ACHN (cell line): ENCODE measurements at regions not wholly inside any gene's neighbourhood (a gene's known extent, or its start where the extent isn't known, plus 50 kb on each side); places are given as distances from the start of the nearest gene placed in this dataset.
"Not testable (repeated sequence)": the region's sequence is repeated elsewhere in the genome, so short reads cannot be mapped to it uniquely, and the experiment has no call there.

ENCODE experiments used
- DNase-seq: peaks from one replicate; pipeline ENCODE4 v3.0.0-alpha.2; 2015
- in situ Hi-C: cut with HindIII; loops from 2 replicates; pipeline ENCODE4 v1.10.0; 2017; ENCODE audit warnings: low sequenced_read_pairs, low pct_ligation_motif_present, low pct_unique_long_range_greater_than_20kb

DNA sequence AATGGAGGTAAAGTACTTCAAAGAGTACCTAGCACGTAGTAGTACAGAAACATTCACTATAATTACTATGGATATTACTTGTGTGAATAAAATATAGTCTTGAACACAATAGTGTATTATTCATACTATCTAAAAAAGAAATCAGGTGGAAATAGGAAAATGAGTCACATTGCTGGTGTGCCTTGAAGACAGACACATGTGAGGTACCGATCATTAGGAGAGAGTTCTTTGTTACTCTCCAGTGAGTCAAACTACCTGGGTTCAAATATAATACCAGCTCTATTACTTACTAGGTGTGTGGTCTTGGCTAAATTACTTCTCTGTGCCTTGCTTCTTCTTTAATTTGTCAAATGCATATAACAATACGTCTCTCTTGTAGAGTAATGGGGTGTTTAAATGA, 50.8 kb upstream of the BEND6 start:
- DNase-seq, result no peak
- in situ Hi-C loops, result no loop called here

DNA sequence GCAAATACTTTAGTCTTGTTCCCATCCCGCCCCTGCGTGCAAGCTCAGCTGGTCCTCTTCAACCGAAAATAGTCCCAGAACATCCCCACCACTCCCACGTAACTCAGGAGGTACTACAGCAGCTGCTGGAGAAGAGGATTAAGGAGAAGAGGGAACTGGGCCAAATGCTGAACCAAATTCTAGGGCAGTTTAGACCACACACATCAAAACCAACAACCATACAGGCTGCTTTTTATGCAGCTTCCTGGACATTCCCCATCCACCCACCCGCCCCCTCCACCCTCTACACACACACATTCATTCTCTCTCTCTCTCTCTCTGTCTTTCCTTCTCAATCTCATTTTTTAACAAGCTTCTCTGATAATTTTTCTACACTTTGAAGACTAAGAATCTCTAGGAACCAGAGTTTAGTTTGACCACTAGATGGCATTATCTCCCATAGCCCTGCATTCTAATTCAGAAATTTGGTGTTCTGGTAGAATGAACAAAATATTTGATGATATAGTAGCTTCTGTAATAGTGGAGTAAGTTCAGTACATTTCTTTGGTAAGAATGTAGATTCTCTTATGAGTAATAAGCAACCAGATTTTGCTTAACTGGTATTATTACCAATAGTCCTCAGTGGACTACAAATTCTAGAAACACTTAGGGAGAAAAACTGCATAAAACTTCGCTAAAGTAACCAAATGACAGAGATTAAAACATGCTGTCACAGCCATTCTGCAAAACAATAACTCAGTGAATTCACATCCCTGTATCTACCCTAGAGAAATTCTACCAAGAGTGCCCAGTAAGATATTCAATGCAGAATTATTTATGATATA, 52.1 kb upstream of the BEND6 start:
- peak; percentile 56 for DNase-seq

DNA sequence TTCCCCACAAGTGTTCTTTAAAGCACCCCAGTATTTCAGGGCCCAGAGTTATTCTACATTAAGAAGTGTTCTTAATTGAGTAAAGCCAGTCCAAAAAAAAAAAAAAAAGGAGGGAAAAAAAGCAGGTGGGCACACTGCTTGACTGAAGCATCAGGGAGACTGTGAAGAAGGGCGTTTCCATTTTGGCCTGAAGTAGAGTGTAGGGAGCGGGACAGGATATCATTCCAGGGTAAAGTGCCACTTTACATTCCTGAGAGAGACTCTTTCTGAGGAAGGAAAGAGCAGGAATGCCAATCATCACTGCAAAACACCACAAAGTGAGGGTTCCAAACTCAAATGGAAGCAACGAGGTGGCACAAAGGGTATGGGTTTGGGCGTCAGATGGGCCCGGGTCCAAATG, 54.1 kb upstream of the BEND6 start:
- in situ Hi-C loops, result no loop called here
- no peak for DNase-seq

More for the DNA sequence above, 52.1 kb upstream of the BEND6 start:
- in situ Hi-C loops, result no loop called here

- DNase-seq, result no peak
- in situ Hi-C loops, result no loop called here
These were observed 55.2 kb upstream of the BEND6 start for GRCh38 chr6:56899753-56900152.

- in situ Hi-C loops, result no loop called here
- no peak for DNase-seq
These were observed 55.6 kb upstream of the BEND6 start for GRCh38 chr6:56899311-56899710.

- in situ Hi-C loops, result no loop called here
These were observed 56.9 kb upstream of the BEND6 start for GRCh38 chr6:56897789-56898529.

GRCh38 chr6:56891754-56892153, 63.2 kb upstream of the BEND6 start:
- no peak for DNase-seq
- in situ Hi-C loops, result no loop called here

More at GRCh38 chr6:56897789-56898529, 56.9 kb upstream of the BEND6 start:
- DNase-seq, result no peak

GRCh38 chr6:56890683-56891429, 64.1 kb upstream of the BEND6 start:
- peak; percentile 74 for DNase-seq
- in situ Hi-C loops, result no loop called here

DNA sequence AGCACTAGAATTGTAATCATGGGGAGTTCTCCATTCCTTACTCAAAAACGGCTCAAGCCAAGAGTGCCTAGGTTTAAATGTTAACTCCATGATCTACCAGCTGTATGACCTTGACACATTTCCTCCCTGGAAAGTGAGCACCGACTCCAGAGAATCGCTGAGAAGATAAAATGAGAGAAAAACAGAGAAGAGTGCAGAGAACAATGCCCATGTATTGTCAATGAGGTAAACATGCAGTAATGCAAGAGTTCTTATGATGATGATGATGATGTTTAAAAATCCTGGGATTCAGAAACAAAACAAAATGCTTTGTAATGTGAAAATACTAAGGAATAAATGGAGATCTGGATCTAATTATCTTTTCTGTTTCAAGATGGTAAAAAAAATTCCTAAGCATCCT, 64.8 kb upstream of the BEND6 start:
- DNase-seq, result peak; percentile 29
- in situ Hi-C loops, result no loop called here

DNA sequence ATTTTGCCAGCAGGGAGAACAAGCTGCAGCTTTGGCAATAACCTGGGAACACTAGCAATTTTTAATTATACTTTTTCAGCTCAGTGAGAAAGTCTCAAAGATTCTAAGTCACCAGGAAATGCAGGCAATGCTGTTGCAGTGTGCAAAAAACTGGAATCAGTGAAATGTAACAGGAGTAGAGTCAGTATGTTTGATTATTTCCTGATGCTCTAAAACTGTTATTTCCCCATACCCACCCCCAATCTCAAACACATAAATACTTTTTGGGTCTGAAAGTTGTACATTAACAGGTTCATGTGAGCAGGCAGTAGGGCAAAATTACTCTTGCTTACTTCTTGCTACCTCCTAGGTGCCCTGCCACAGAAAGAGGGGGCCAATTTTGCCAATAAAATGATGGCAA, 65.4 kb upstream of the BEND6 start:
- in situ Hi-C loops, result no loop called here
- DNase-seq, result no peak

DNA sequence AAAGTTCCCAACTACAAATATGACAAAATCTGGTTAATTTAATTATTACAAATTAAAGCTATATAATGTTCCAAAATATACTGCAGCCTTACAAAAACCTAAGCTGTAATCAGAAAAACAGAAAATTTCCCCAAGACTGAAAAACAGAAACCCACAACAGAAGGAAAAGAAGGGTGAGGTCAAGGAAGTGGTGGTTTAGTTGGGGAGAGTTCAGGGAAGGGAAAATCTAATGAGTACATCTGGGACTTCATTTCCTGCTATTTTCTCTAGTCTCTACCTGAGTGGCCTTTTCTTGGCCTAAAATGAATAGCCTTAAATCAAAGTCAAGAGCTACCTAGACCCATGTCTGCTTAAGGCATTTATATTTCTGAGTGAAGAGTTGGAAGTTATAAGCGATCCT, 66.2 kb upstream of the BEND6 start:
- DNase-seq, result no peak
- in situ Hi-C loops, result no loop called here

- DNase-seq, result no peak
- in situ Hi-C loops, result no loop called here
These were observed 67.8 kb upstream of the BEND6 start for GRCh38 chr6:56887086-56887485.

DNA sequence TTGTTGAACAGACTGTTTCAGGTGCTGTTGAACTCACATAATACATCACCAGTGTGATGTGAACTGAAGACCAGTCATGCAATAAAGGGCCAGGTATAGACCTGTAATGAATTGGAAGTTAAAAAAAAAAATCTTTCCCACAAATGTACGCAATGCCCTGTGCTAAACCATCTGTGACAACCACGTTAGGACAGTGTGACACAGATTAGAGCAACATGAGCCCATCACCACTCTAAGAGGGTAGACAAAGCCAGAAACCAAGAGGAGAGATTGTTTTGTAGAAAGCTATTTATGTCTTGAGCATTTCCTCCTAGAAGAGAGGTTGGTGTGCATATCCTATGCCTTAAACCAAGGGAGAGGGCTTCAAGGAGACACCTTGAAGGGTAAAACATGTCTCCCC, 77.0 kb upstream of the BEND6 start:
- in situ Hi-C loops, result no loop called here
- no peak for DNase-seq

- in situ Hi-C loops, result no loop called here
- peak; percentile 60 for DNase-seq
These were observed 78.9 kb upstream of the BEND6 start for GRCh38 chr6:56875961-56876360.

DNA sequence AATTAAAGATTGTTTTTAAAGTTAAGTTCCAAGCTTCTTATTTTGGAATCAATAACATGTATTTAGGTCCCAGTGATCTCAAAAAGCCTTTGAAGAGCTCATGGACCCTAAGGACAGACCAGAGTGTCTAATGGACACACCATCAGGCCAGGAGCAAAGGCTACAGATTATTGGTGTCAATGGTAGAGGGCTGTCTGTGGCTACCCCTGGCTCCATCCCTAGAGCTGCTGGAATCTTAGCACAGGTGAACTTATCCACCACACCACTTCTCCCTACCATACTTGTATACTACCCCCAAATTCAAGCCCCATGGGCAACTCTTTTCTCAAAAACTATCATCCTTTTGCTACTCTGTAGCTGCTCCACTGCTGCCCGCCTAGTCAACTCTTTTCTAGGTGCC, 79.4 kb upstream of the BEND6 start:
- in situ Hi-C loops, result no loop called here
- no peak for DNase-seq

DNA sequence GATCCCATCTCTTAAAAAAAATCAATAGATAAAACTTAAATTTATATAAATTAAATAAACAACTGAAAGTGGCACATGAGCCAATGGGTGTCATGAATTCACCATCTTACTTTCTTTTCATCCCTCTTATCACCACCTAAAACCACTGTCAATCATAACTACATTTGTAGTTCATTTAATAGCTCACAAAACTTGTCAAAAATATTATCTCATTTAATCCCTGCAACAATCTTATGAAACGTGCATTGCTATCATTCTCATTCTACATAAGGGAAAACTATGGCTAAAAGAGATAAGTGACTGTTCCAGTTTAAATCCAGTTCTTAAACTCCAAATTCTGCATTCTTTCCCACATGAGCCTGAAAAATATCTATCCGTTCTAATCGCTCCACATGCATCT, 80.6 kb upstream of the BEND6 start:
- no peak for DNase-seq
- in situ Hi-C loops, result no loop called here

DNA sequence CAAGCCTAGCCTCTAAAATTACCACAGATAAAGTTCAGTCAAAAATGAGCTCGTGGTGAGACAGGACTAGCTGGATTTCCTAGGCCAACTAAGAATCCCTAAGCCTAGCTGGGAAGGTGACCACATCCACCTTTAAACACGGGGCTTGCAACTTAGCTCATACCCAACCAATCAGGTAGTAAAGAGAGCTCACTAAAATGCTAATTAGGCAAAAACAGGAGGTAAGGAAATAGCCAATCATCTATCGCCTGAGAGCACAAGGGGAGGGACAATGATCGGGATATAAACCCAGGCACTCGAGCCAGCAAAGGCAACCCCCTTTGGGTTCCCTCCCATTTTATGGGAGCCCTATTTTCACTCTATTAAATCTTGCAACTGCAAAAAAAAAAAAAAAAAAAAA, 84.9 kb upstream of the BEND6 start:
- DNase-seq, in situ Hi-C loops: not testable (repeated sequence)

GRCh38 chr6:56869346-56869745, 85.6 kb upstream of the BEND6 start:
- no peak for DNase-seq
- in situ Hi-C loops, result no loop called here

- in situ Hi-C loops, result no loop called here
- DNase-seq, result no peak
These were observed 86.2 kb upstream of the BEND6 start for GRCh38 chr6:56868687-56869086.
